Common myeloid progenitor, CD34-positive (primary cell): ENCODE measurements at regions not wholly inside any gene's neighbourhood (a gene's known extent, or its start where the extent isn't known, plus 50 kb on each side); places are given as distances from the start of the nearest gene placed in this dataset.
"Not testable (repeated sequence)": the region's sequence is repeated elsewhere in the genome, so short reads cannot be mapped to it uniquely, and the experiment has no call there.

ENCODE experiments used
- CTCF ChIA-PET: fragments of 350-600 bp; sonication (Branson Sonifier 250); formaldehyde crosslinking; loops from one replicate; lab custom pipeline; 2021; ENCODE audit warnings: antibody characterized with exemption; lab: Charles Lee
- POLR2A ChIA-PET: fragments of 350-600 bp; sonication (Branson Sonifier 250); formaldehyde crosslinking; loops from one replicate; lab custom pipeline; 2021; ENCODE audit warnings: antibody characterized with exemption; lab: Charles Lee
- DNase-seq, 3 donors: peaks; one replicate each; pipeline versions ENCODE4 v3.0.0 to v3.0.0-alpha.2; 2013
- H3K27ac ChIP-seq, 2 experiments: 1 replicate in 1 of 2; 2 replicates in 1 of 2; pipeline ENCODE4 v1.7.0; 2013; ENCODE audit warnings: inconsistent platforms in 2 of 2, low read length in 2 of 2, mild to moderate bottlenecking in 2 of 2, low read depth in 1 of 2, moderate library complexity in 1 of 2; ENCODE audit not compliant: severe bottlenecking in 2 of 2, insufficient read depth in 1 of 2, poor library complexity in 1 of 2
- H3K27me3 ChIP-seq, 5 experiments: replicated peaks in 2 of 5; 1 replicate in 3 of 5; 2 replicates in 2 of 5; pipeline versions ENCODE4 v1.6.1 to v1.7.0; 2013; ENCODE audit warnings: low read length in 4 of 5, mild to moderate bottlenecking in 2 of 5, moderate library complexity in 2 of 5, inconsistent platforms in 1 of 5; ENCODE audit not compliant: insufficient read depth in 5 of 5, control insufficient read depth in 4 of 5
- H3K36me3 ChIP-seq, 4 experiments: 1 replicate in 2 of 4; 2 replicates in 2 of 4; pipeline versions ENCODE4 v1.6.1 to v1.7.0; 2013; ENCODE audit warnings: low read length in 3 of 4, control low read depth in 1 of 4, mild to moderate bottlenecking in 1 of 4; ENCODE audit not compliant: control insufficient read depth in 4 of 4, insufficient read depth in 4 of 4
- H3K4me1 ChIP-seq, 4 experiments: 1 replicate in 3 of 4; 2 replicates in 1 of 4; pipeline versions ENCODE4 v1.6.1 to v1.7.1; 2013; ENCODE audit warnings: low read length in 3 of 4, mild to moderate bottlenecking in 3 of 4, control low read depth in 1 of 4, inconsistent platforms in 1 of 4, moderate library complexity in 1 of 4; ENCODE audit not compliant: control insufficient read depth in 4 of 4, insufficient read depth in 4 of 4; ENCODE audit errors: control extremely low read depth in 1 of 4
- H3K4me3 ChIP-seq, 7 experiments: 1 replicate in 4 of 7; 2 replicates in 3 of 7; pipeline versions ENCODE4 v1.5.1 to v1.7.0; 2013; ENCODE audit warnings: mild to moderate bottlenecking in 7 of 7, low read length in 6 of 7, moderate library complexity in 6 of 7, inconsistent platforms in 2 of 7, low read depth in 2 of 7, control low read depth in 1 of 7; ENCODE audit not compliant: insufficient read depth in 4 of 7, control insufficient read depth in 1 of 7; ENCODE audit errors: extremely low read depth in 1 of 7
- H3K9me3 ChIP-seq, 5 experiments: 1 replicate in 4 of 5; 2 replicates in 1 of 5; pipeline versions ENCODE4 v1.6.1 to v1.7.1; 2013; ENCODE audit warnings: low read length in 4 of 5, mild to moderate bottlenecking in 2 of 5, inconsistent platforms in 1 of 5, low read depth in 1 of 5, moderate library complexity in 1 of 5; ENCODE audit not compliant: control insufficient read depth in 4 of 5, insufficient read depth in 2 of 5; ENCODE audit errors: control extremely low read depth in 1 of 5
- WGBS: methylation state at CpG from one replicate; pipeline ENCODE4 v1.1.5; 2013; ENCODE audit not compliant: insufficient coverage; 5-methylcytosine and 5-hydroxymethylcytosine counted together

- DNase-seq, result no peak
- Histone ChIP-seq H3K4me3 (no peak overlapping the region), H3K4me1 (peaks cover 0 to 26% (median 22%) of the 10 kb centered on the region in 4 experiments), H3K27ac (no peak overlapping the region), H3K36me3 (no peaks in the 10 kb centered on the region), H3K9me3 (no peaks in the 10 kb centered on the region), H3K27me3 (no peaks in the 10 kb centered on the region)
- 88% methylated on average over 1 of the region's 4 CpGs for WGBS
- ChIA-PET POLR2A (no interaction called here), CTCF (interaction anchor here (1.0 to 1.3 kb wide), 4 partner anchors 19 to 46 kb away, joined by 3 to 4 read pairs (median 3); no protein-coding TSS in a partner anchor)
Measured at GRCh38 chr13:48875047-48875446, 100.7 kb upstream of the FNDC3A start.

GRCh38 chr13:48876289-48876688, 99.4 kb upstream of the FNDC3A start:
- Histone ChIP-seq H3K4me1 (peaks cover 0 to 27% (median 22%) of the 10 kb centered on the region in 4 experiments), H3K27me3 (no peaks in the 10 kb centered on the region), H3K36me3 (no peaks in the 10 kb centered on the region), H3K4me3 (no peak overlapping the region), H3K9me3 (no peaks in the 10 kb centered on the region), H3K27ac (no peak overlapping the region)
- ChIA-PET POLR2A (interaction anchor here (0.6 kb wide), 1 partner anchor 317 kb away, joined by 3 read pairs; no protein-coding TSS in a partner anchor), CTCF (interaction anchor here (0.6 to 0.7 kb wide), 2 partner anchors 60 to 65 kb away, joined by 3 read pairs; no protein-coding TSS in a partner anchor)
- DNase-seq, result peak in 2 of 3 donors; percentile 53 to 67

- no peaks in the 10 kb centered on the region for H3K27me3 ChIP-seq
- DNase-seq, result no peak
- no peaks in the 10 kb centered on the region for H3K9me3 ChIP-seq
- peaks cover 0 to 42% (median 33%) of the 10 kb centered on the region in 4 experiments for H3K4me1 ChIP-seq
- 88% methylated on average over 1 of the region's 2 CpGs for WGBS
- no peak overlapping the region for H3K4me3 ChIP-seq
- CTCF ChIA-PET, result interaction anchor here (0.5 to 1.1 kb wide), 2 partner anchors 10 to 19 kb away, joined by 3 read pairs; no protein-coding TSS in a partner anchor
- POLR2A ChIA-PET, result interaction anchor here (0.6 kb wide), 1 partner anchor 97 kb away, joined by 4 read pairs; no protein-coding TSS in a partner anchor
- no peak overlapping the region for H3K27ac ChIP-seq
- no peaks in the 10 kb centered on the region for H3K36me3 ChIP-seq
Measured at GRCh38 chr13:48879432-48879831, 96.3 kb upstream of the FNDC3A start.

- Histone ChIP-seq H3K36me3 (no peaks in the 10 kb centered on the region), H3K27ac (no peak overlapping the region), H3K4me3 (no peak overlapping the region), H3K4me1 (peaks cover 2 to 43% (median 34%) of the 10 kb centered on the region in 4 experiments), H3K27me3 (no peaks in the 10 kb centered on the region), H3K9me3 (no peaks in the 10 kb centered on the region)
- ChIA-PET CTCF (interaction anchor here (1.1 kb wide), 1 partner anchor 9 kb away, joined by 3 read pairs; no protein-coding TSS in a partner anchor), POLR2A (no interaction called here)
- no peak for DNase-seq
- 96% methylated on average over 6 of the region's 7 CpGs for WGBS
Measured at GRCh38 chr13:48879854-48880253, 95.9 kb upstream of the FNDC3A start.

GRCh38 chr13:48883786-48884185, 91.9 kb upstream of the FNDC3A start:
- H3K4me1 ChIP-seq, result peaks cover 6 to 40% (median 33%) of the 10 kb centered on the region in 4 experiments
- DNase-seq, result peak in 2 of 3 donors; percentile 31 to 46
- H3K36me3 ChIP-seq, H3K27me3 ChIP-seq, H3K9me3 ChIP-seq: not testable (repeated sequence)
- WGBS, result 100% methylated on average over 1 of the region's 1 CpG
- peak overlapping the region in 1 of 2 experiments; percentile 54 for H3K27ac ChIP-seq
- peak overlapping the region in 1 of 7 experiments; percentile 51 for H3K4me3 ChIP-seq
- POLR2A ChIA-PET, result interaction anchor here (0.6 to 0.8 kb wide), 2 partner anchors 11 to 17 kb away, joined by 3 read pairs; no protein-coding TSS in a partner anchor
- CTCF ChIA-PET, result interaction anchor here (0.9 to 1.3 kb wide), 4 partner anchors 10 to 92 kb away, joined by 3 to 5 read pairs (median 4); partner anchors contain the start of gene FNDC3A

- POLR2A ChIA-PET, result no interaction called here
- Histone ChIP-seq H3K4me1 (peaks cover 6 to 40% (median 33%) of the 10 kb centered on the region in 4 experiments), H3K9me3 (no peaks in the 10 kb centered on the region), H3K27me3 (no peaks in the 10 kb centered on the region), H3K36me3 (no peaks in the 10 kb centered on the region), H3K4me3 (no peak overlapping the region), H3K27ac (peak overlapping the region in 1 of 2 experiments; percentile 54)
- CTCF ChIA-PET, result no interaction called here
- DNase-seq, result peak in 2 of 3 donors; percentile 57 to 69
Measured at GRCh38 chr13:48885027-48885395, 90.7 kb upstream of the FNDC3A start.

GRCh38 chr13:48888613-48889012, 87.1 kb upstream of the FNDC3A start:
- no peaks in the 10 kb centered on the region for H3K36me3 ChIP-seq
- no peaks in the 10 kb centered on the region for H3K9me3 ChIP-seq
- no peaks in the 10 kb centered on the region for H3K27me3 ChIP-seq
- CTCF ChIA-PET, result interaction anchor here (0.9 to 1.1 kb wide), 2 partner anchors 8 to 9 kb away, joined by 3 read pairs; no protein-coding TSS in a partner anchor
- peaks cover 6 to 40% (median 28%) of the 10 kb centered on the region in 4 experiments for H3K4me1 ChIP-seq
- no peak overlapping the region for H3K4me3 ChIP-seq
- no peak for DNase-seq
- WGBS, result 98% methylated on average over 4 of the region's 5 CpGs
- POLR2A ChIA-PET, result no interaction called here
- H3K27ac ChIP-seq, result no peak overlapping the region
